Tibial artery (tissue), 4 donors: ENCODE measurements at regions not wholly inside any gene's neighbourhood (a gene's known extent, or its start where the extent isn't known, plus 50 kb on each side); places are given as distances from the start of the nearest gene placed in this dataset.

ENCODE experiments used
- DNase-seq, 2 donors: peaks; one replicate each; pipeline ENCODE4 v3.0.0-alpha.2; 2019
- H3K27ac ChIP-seq, 2 donors: fragments of 200-600 bp; sonication (generic) in 1 of 2; 1 replicate in 1 of 2; 2 replicates in 1 of 2; pipeline ENCODE4 v1.5.1; 2018 to 2019; ENCODE audit warnings: mild to moderate bottlenecking in 1 of 2
- H3K27me3 ChIP-seq, 2 donors: fragments of 200-600 bp; sonication (generic) in 1 of 2; one replicate each; pipeline versions ENCODE4 v1.5.1 to v1.6.0; 2016 to 2019
- H3K36me3 ChIP-seq, 3 donors: fragments of 200-600 bp; sonication (generic) in 2 of 3; one replicate each; pipeline ENCODE4 v1.5.1; 2016 to 2019; ENCODE audit warnings: mild to moderate bottlenecking in 2 of 3
- H3K4me1 ChIP-seq, 4 donors: fragments of 200-600 bp; sonication (generic) in 2 of 4; 1 replicate in 3 of 4; 2 replicates in 1 of 4; pipeline ENCODE4 v1.5.1; 2016 to 2019
- H3K4me3 ChIP-seq, 2 donors: fragments of 200-600 bp; sonication (generic) in 1 of 2; 1 replicate in 1 of 2; 2 replicates in 1 of 2; pipeline ENCODE4 v1.5.1; 2018 to 2019; ENCODE audit warnings: mild to moderate bottlenecking in 2 of 2
- H3K9me3 ChIP-seq, 3 donors: fragments of 200-600 bp; sonication (generic) in 1 of 3; one replicate each; pipeline ENCODE4 v1.5.1; 2016 to 2019
- CTCF ChIP-seq, 2 experiments: fragments of 200-600 bp in 1 of 2; fragments of 450-650 bp in 1 of 2; IDR thresholded peaks; one replicate each; pipeline ENCODE4 v1.5.1; 2017 to 2019; ENCODE audit warnings: antibody characterized with exemption in 2 of 2, mild to moderate bottlenecking in 1 of 2, moderate library complexity in 1 of 2
- intact Hi-C: fragments of 100-400 bp; cut with DNase I; formaldehyde crosslinking; loops from one replicate; pipeline ENCODE4 v1.15.0; 2023; ENCODE audit warnings: low total_unique reads

GRCh38 chr12:77723308-77723707 is 107.4 kb upstream of the NAV3 start:
- intact Hi-C loops: loop anchor here (5.0 kb wide), 1 partner anchor 189 kb away; no protein-coding TSS in a partner anchor
- Histone ChIP-seq H3K36me3 (no peaks in the 10 kb centered on the region), H3K27ac (no peak overlapping the region), H3K9me3 (no peaks in the 10 kb centered on the region), H3K4me1 (no peaks in the 10 kb centered on the region), H3K27me3 (no peaks in the 10 kb centered on the region), H3K4me3 (no peak overlapping the region)
- TF ChIP-seq CTCF (IDR thresholded peaks at IDR 0.05): no peak
- no peak for DNase-seq

- no peak for DNase-seq
- intact Hi-C loops: loop anchor here (5.0 kb wide), 1 partner anchor 190 kb away; no protein-coding TSS in a partner anchor
- no peaks in the 10 kb centered on the region for H3K4me1 ChIP-seq
- H3K9me3 ChIP-seq: no peaks in the 10 kb centered on the region
- TF ChIP-seq CTCF (IDR thresholded peaks at IDR 0.05): no peak
- H3K36me3 ChIP-seq: no peaks in the 10 kb centered on the region
- no peak overlapping the region for H3K27ac ChIP-seq
- no peak overlapping the region for H3K4me3 ChIP-seq
- H3K27me3 ChIP-seq: no peaks in the 10 kb centered on the region
Measured at GRCh38 chr12:77722536-77722935, 108.2 kb upstream of the NAV3 start.

GRCh38 chr12:77720258-77720657 is 110.4 kb upstream of the NAV3 start:
- H3K27ac ChIP-seq: no peak overlapping the region
- H3K4me1 ChIP-seq: no peaks in the 10 kb centered on the region
- intact Hi-C loops: loop anchor here (5.0 kb wide), 1 partner anchor 192 kb away; no protein-coding TSS in a partner anchor
- no peak overlapping the region for H3K4me3 ChIP-seq
- H3K9me3 ChIP-seq: no peaks in the 10 kb centered on the region
- no peak for DNase-seq
- TF ChIP-seq CTCF (IDR thresholded peaks at IDR 0.05): no peak
- no peaks in the 10 kb centered on the region for H3K36me3 ChIP-seq
- no peaks in the 10 kb centered on the region for H3K27me3 ChIP-seq

- H3K27ac ChIP-seq: no peak overlapping the region
- H3K36me3 ChIP-seq: no peaks in the 10 kb centered on the region
- no peak for DNase-seq
- H3K4me1 ChIP-seq: no peaks in the 10 kb centered on the region
- no peak overlapping the region for H3K4me3 ChIP-seq
- H3K27me3 ChIP-seq: no peaks in the 10 kb centered on the region
- intact Hi-C loops: no loop called here
- no peak for TF ChIP-seq CTCF (IDR thresholded peaks at IDR 0.05)
- no peaks in the 10 kb centered on the region for H3K9me3 ChIP-seq
Measured at GRCh38 chr12:77710209-77710608, 120.5 kb upstream of the NAV3 start.

- no peaks in the 10 kb centered on the region for H3K9me3 ChIP-seq
- H3K27me3 ChIP-seq: no peaks in the 10 kb centered on the region
- H3K4me1 ChIP-seq: no peaks in the 10 kb centered on the region
- H3K4me3 ChIP-seq: no peak overlapping the region
- no peak for TF ChIP-seq CTCF (IDR thresholded peaks at IDR 0.05)
- DNase-seq: no peak
- no peak overlapping the region for H3K27ac ChIP-seq
- no peaks in the 10 kb centered on the region for H3K36me3 ChIP-seq
- intact Hi-C loops: no loop called here
Measured at GRCh38 chr12:77697126-77697525, 133.6 kb upstream of the NAV3 start.

- no peaks in the 10 kb centered on the region for H3K36me3 ChIP-seq
- intact Hi-C loops: no loop called here
- TF ChIP-seq CTCF (IDR thresholded peaks at IDR 0.05): no peak
- H3K27ac ChIP-seq: no peak overlapping the region
- H3K9me3 ChIP-seq: no peaks in the 10 kb centered on the region
- H3K4me3 ChIP-seq: no peak overlapping the region
- no peaks in the 10 kb centered on the region for H3K27me3 ChIP-seq
- H3K4me1 ChIP-seq: no peaks in the 10 kb centered on the region
- DNase-seq: no peak
Measured at GRCh38 chr12:77696183-77696582, 134.5 kb upstream of the NAV3 start.
